ENCODE measurements at regions not wholly inside any gene's neighbourhood (a gene's known extent, or its start where the extent isn't known, plus 50 kb on each side); places are given as distances from the start of the nearest gene placed in this dataset.

DNA sequence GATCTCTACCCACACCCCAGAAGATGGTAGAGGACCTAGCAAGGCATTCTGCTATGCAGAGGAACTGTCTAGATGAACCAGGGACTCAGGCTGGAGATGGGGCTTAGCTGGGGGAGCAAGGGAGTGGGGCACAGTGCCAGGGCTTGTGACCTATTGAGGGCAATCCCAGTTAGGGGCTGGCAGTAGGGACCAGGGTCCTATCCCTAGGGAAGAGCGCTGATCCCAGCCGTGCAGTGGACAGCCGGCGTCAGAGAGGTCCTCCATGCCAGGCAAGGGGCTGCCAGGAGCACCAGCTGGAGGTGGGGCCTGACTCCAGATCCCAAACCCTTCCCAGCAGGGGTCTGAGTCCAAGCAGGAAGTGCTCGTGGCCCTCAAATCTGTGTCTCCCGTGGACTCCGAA, 52.7 kb upstream of the NEURL1B start:
- H3K27ac ChIP-seq (ENCODE audit: low read depth in 2 of 2, low read length in 2 of 2), result no peak overlapping the region

DNA sequence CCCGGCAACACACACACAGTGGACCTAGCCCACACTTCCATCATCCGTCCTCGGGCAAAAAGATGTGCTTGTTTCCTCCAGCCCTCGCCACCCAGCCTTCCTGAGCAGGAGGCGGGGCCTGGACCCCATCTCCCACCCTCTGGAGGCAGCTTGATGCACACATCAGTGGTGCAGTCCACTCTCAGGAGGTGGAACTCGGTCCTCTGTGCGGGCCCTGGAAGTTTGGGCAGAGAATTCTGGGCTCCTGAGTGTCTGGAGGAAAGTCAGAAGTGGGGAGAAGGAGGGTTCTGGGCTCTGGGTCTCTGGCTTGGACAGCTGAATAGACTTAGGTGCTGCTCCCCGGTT, 54.0 kb upstream of the NEURL1B start:
- H3K27me3 ChIP-seq (ENCODE audit: control insufficient read depth in 2 of 2, insufficient read depth in 2 of 2, low read length in 2 of 2), result no peaks in the 10 kb centered on the region
- H3K27ac ChIP-seq (ENCODE audit: low read depth in 2 of 2, low read length in 2 of 2), result peak overlapping the region in 1 of 2 donors; percentile 18
- H3K9ac ChIP-seq (ENCODE audit: low read depth in 1 of 2, low read length in 2 of 2), result no peak overlapping the region
- no peaks in the 10 kb centered on the region for H3K9me3 ChIP-seq (ENCODE audit: control insufficient read depth in 2 of 2, low read length in 2 of 2)
- H3K36me3 ChIP-seq (ENCODE audit: control insufficient read depth in 2 of 2, insufficient read depth in 2 of 2, low read length in 2 of 2), result no peaks in the 10 kb centered on the region
- H3K4me1 ChIP-seq (ENCODE audit: control insufficient read depth in 2 of 2, insufficient read depth in 2 of 2, low read length in 2 of 2), result peaks cover 0 to 14% of the 10 kb centered on the region in 2 donors
- H3K4me3 ChIP-seq (ENCODE audit: low read length in 2 of 2), result no peak overlapping the region

More for the DNA sequence above, 52.7 kb upstream of the NEURL1B start:
- H3K27me3 ChIP-seq (ENCODE audit: control insufficient read depth in 2 of 2, insufficient read depth in 2 of 2, low read length in 2 of 2), result no peaks in the 10 kb centered on the region
- H3K4me1 ChIP-seq (ENCODE audit: control insufficient read depth in 2 of 2, insufficient read depth in 2 of 2, low read length in 2 of 2), result peaks cover 0 to 14% of the 10 kb centered on the region in 2 donors
- no peak overlapping the region for H3K9ac ChIP-seq (ENCODE audit: low read depth in 1 of 2, low read length in 2 of 2)
- H3K4me3 ChIP-seq (ENCODE audit: low read length in 2 of 2), result no peak overlapping the region
- no peaks in the 10 kb centered on the region for H3K36me3 ChIP-seq (ENCODE audit: control insufficient read depth in 2 of 2, insufficient read depth in 2 of 2, low read length in 2 of 2)
- H3K9me3 ChIP-seq (ENCODE audit: control insufficient read depth in 2 of 2, low read length in 2 of 2), result no peaks in the 10 kb centered on the region

DNA sequence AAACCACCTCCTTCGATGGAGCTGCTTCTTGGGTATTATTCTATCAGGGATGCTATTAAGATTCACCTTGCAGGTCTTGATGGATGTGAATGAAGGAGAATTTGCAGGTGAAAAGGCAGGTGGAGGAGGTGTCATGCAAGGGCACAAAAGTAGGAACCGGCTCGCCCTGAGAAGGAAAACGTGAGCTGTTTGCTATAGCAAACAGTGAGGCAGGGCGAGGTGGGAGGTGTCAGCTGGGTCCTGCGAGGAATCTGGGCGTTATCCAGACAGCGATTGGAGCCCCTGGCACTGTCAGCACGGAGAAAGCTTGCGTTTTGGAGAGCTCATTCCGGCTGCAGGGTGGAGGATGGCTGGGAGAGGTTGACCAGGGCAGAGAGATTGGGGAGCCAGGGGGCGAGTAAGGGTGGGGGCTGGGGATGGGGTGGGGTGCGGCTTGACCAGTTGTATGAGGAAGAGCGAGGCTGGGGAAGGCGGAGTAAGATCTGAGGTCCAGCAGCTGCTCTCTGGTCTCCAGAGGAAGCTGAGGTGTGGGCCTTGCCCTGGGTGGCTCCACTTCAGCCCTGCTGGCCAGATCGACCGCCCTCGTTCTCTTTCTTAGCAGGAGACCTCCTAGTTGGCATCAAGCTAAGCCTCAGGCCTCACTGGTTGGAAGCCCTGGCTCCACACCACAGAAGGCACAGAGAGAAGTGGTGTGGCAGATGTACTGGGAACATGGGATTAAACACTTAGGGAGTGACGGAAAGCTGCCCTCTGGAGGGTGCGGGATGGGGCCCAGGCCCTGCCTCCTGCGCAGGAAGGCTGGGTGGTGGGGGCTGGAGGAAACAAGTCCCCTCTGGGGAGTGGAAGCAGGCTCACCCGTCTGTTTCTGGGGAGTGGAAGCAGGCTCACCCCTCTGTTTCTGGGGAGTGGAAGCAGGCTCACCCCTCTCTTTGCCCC, 54.7 kb upstream of the NEURL1B start:
- Histone ChIP-seq H3K4me3 (ENCODE audit: low read length in 2 of 2) (no peak overlapping the region), H3K4me1 (ENCODE audit: control insufficient read depth in 2 of 2, insufficient read depth in 2 of 2, low read length in 2 of 2) (peaks cover 0 to 14% of the 10 kb centered on the region in 2 donors), H3K27me3 (ENCODE audit: control insufficient read depth in 2 of 2, insufficient read depth in 2 of 2, low read length in 2 of 2) (no peaks in the 10 kb centered on the region), H3K27ac (ENCODE audit: low read depth in 2 of 2, low read length in 2 of 2) (peak overlapping the region in 1 of 2 donors; percentile 18), H3K9me3 (ENCODE audit: control insufficient read depth in 2 of 2, low read length in 2 of 2) (no peaks in the 10 kb centered on the region), H3K9ac (ENCODE audit: low read depth in 1 of 2, low read length in 2 of 2) (peak overlapping the region in 1 of 2 donors; percentile 0), H3K36me3 (ENCODE audit: control insufficient read depth in 2 of 2, insufficient read depth in 2 of 2, low read length in 2 of 2) (no peaks in the 10 kb centered on the region)

DNA sequence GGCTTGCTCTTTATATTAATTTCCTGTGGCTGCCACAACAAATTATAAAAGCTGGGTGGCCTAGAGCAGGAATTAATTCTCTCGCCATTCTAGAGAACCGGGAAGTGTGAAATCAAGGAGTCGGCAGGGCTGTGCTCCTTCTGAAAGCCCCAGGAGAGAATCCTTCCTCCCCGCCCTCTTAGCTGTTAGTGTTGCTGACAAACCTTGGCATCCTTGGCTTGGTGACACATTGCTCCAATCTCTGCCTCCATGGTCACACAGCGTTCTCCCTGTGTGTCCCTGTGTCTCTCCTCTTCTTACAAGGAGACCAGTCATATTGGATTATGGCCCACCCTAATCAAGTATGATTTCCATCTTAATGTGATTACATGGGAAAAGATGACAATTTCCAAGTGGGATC, 55.9 kb upstream of the NEURL1B start:
- peaks cover 0 to 14% of the 10 kb centered on the region in 2 donors for H3K4me1 ChIP-seq (ENCODE audit: control insufficient read depth in 2 of 2, insufficient read depth in 2 of 2, low read length in 2 of 2)
- H3K36me3 ChIP-seq (ENCODE audit: control insufficient read depth in 2 of 2, insufficient read depth in 2 of 2, low read length in 2 of 2), result no peaks in the 10 kb centered on the region
- H3K4me3 ChIP-seq (ENCODE audit: low read length in 2 of 2), result no peak overlapping the region
- H3K27me3 ChIP-seq (ENCODE audit: control insufficient read depth in 2 of 2, insufficient read depth in 2 of 2, low read length in 2 of 2), result no peaks in the 10 kb centered on the region
- no peaks in the 10 kb centered on the region for H3K9me3 ChIP-seq (ENCODE audit: control insufficient read depth in 2 of 2, low read length in 2 of 2)
- no peak overlapping the region for H3K27ac ChIP-seq (ENCODE audit: low read depth in 2 of 2, low read length in 2 of 2)
- no peak overlapping the region for H3K9ac ChIP-seq (ENCODE audit: low read depth in 1 of 2, low read length in 2 of 2)

DNA sequence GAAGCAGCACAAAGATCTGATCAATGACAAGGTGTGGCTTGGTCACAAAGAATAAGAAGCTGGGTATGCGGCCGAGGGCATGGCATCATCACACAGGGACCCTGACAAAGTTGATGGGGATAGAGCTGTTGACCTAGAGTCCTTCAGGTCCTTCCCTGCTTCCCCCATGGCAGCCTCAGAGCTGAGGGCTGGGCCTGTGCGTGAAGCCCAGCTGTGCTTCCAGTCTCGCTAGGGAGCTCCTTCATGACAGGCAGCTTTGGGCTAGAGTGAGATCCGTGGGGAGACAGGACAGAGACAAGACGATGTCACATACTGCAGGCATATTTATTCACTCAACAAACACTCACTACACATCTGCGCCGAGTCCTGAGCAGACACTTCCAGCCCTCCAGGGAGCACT, 56.4 kb upstream of the NEURL1B start:
- H3K36me3 ChIP-seq (ENCODE audit: control insufficient read depth in 2 of 2, insufficient read depth in 2 of 2, low read length in 2 of 2), result no peaks in the 10 kb centered on the region
- no peak overlapping the region for H3K9ac ChIP-seq (ENCODE audit: low read depth in 1 of 2, low read length in 2 of 2)
- no peak overlapping the region for H3K4me3 ChIP-seq (ENCODE audit: low read length in 2 of 2)
- H3K27me3 ChIP-seq (ENCODE audit: control insufficient read depth in 2 of 2, insufficient read depth in 2 of 2, low read length in 2 of 2), result no peaks in the 10 kb centered on the region
- no peaks in the 10 kb centered on the region for H3K9me3 ChIP-seq (ENCODE audit: control insufficient read depth in 2 of 2, low read length in 2 of 2)
- peaks cover 0 to 14% of the 10 kb centered on the region in 2 donors for H3K4me1 ChIP-seq (ENCODE audit: control insufficient read depth in 2 of 2, insufficient read depth in 2 of 2, low read length in 2 of 2)
- H3K27ac ChIP-seq (ENCODE audit: low read depth in 2 of 2, low read length in 2 of 2), result peak overlapping the region in 1 of 2 donors; percentile 44

DNA sequence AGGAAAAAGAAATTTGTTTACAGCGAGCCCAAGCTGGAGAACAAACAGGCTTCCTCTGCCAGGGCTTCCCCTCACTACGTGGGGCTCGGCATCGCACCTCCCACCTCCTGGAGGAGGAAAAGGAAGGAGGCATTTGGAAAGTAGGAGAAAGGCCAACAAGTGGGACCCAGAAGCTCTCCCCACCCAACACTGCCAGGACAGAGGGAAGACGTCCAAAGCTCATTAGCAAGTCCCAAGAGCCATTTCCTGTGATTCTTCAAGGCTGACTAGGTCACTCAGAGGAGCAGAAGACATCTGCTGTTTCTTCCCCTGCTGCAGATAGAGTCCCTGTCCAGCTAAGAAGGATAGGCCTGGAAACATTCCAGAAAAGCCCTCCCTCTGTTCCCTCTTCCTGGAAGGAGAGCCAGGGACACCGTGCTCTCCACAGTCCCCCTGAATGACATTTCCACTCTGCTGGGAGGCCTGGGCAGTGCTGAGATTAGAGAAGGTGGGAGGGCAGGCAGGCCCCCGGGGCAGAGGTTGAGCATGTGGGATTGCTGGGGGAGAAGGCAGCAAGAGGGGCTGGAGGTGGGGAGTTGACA, 57.0 kb upstream of the NEURL1B start:
- Histone ChIP-seq H3K9ac (ENCODE audit: low read depth in 1 of 2, low read length in 2 of 2) (no peak overlapping the region), H3K27ac (ENCODE audit: low read depth in 2 of 2, low read length in 2 of 2) (peak overlapping the region in 1 of 2 donors; percentile 44), H3K4me3 (ENCODE audit: low read length in 2 of 2) (no peak overlapping the region), H3K9me3 (ENCODE audit: control insufficient read depth in 2 of 2, low read length in 2 of 2) (no peaks in the 10 kb centered on the region), H3K36me3 (ENCODE audit: control insufficient read depth in 2 of 2, insufficient read depth in 2 of 2, low read length in 2 of 2) (no peaks in the 10 kb centered on the region), H3K4me1 (ENCODE audit: control insufficient read depth in 2 of 2, insufficient read depth in 2 of 2, low read length in 2 of 2) (peaks cover 0 to 14% of the 10 kb centered on the region in 2 donors), H3K27me3 (ENCODE audit: control insufficient read depth in 2 of 2, insufficient read depth in 2 of 2, low read length in 2 of 2) (no peaks in the 10 kb centered on the region)

DNA sequence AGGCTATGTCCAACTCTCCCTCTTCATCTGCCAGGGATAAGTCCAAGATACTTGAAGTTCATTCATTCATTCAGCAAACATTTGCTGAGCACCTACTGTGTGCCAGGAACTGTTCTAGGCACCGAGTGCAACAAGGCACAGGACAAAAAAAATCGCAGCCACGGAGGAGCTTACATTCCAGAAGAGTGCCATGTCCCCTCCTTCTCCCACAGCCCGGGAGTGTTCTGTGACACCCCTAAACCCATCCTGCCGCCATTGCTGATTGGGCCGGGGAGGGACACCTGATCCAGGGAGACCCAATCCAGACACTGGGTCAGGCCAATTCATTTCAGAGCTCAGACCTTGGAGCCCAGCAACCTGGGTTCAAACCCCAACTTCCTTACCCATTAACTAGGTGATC, 58.1 kb upstream of the NEURL1B start:
- Histone ChIP-seq H3K4me1 (ENCODE audit: control insufficient read depth in 2 of 2, insufficient read depth in 2 of 2, low read length in 2 of 2) (peaks cover 0 to 14% of the 10 kb centered on the region in 2 donors), H3K9ac (ENCODE audit: low read depth in 1 of 2, low read length in 2 of 2) (no peak overlapping the region), H3K27me3 (ENCODE audit: control insufficient read depth in 2 of 2, insufficient read depth in 2 of 2, low read length in 2 of 2) (no peaks in the 10 kb centered on the region), H3K9me3 (ENCODE audit: control insufficient read depth in 2 of 2, low read length in 2 of 2) (no peaks in the 10 kb centered on the region), H3K27ac (ENCODE audit: low read depth in 2 of 2, low read length in 2 of 2) (no peak overlapping the region), H3K4me3 (ENCODE audit: low read length in 2 of 2) (no peak overlapping the region), H3K36me3 (ENCODE audit: control insufficient read depth in 2 of 2, insufficient read depth in 2 of 2, low read length in 2 of 2) (no peaks in the 10 kb centered on the region)

DNA sequence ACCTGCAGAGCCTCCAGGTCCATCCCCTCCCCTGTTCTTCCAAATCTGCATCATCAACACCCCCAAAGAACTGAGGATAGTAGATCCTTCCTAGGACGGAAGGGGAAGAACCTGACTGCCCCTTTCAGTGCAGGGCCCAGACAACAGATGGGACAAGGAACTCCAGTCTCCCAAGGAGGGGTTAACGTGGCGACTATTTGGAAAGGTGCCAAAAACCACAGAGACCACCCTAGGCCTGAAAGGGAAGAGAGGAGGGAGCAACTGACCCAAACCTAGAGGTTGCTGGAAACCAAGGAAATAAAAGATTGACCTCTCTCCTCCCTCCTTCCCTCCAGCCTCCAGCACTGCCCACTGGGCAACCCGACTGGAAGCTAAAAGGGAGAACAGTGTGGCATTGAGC, 59.7 kb upstream of the NEURL1B start:
- H3K27ac ChIP-seq (ENCODE audit: low read depth in 2 of 2, low read length in 2 of 2), result no peak overlapping the region
- no peak overlapping the region for H3K4me3 ChIP-seq (ENCODE audit: low read length in 2 of 2)
- H3K9me3 ChIP-seq (ENCODE audit: control insufficient read depth in 2 of 2, low read length in 2 of 2), result no peaks in the 10 kb centered on the region
- no peak overlapping the region for H3K9ac ChIP-seq (ENCODE audit: low read depth in 1 of 2, low read length in 2 of 2)
- H3K27me3 ChIP-seq (ENCODE audit: control insufficient read depth in 2 of 2, insufficient read depth in 2 of 2, low read length in 2 of 2), result no peaks in the 10 kb centered on the region
- H3K4me1 ChIP-seq (ENCODE audit: control insufficient read depth in 2 of 2, insufficient read depth in 2 of 2, low read length in 2 of 2), result peaks cover 0 to 7% of the 10 kb centered on the region in 2 donors
- no peaks in the 10 kb centered on the region for H3K36me3 ChIP-seq (ENCODE audit: control insufficient read depth in 2 of 2, insufficient read depth in 2 of 2, low read length in 2 of 2)

DNA sequence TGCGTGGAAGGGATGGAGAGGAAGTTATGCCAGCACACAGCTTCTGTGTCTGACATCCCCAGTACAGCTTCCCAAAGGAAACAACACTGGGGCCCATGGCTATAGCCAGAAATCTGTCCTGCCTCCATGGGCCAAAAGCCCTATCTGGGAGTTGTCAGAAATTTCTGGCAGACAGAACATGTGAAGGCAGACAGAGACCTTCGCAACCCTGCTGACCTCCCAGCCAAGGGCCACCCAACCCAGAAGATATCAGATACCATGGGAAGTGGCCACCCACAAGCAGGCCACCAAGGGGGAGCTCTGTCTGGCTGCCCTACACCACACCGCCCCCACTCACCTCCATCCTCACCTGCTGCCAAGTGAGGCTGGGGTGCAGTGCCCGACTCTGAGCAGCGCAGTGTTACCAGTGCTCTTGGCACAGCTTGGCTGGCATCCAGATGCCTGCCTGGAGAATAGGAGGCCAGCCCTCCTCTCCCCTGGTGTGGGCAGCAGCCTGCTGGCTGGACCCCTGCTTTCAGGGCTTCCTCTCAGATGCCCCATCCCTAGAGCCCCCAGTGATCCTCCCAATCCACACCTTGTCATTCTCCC, 61.6 kb upstream of the NEURL1B start:
- Histone ChIP-seq H3K4me3 (ENCODE audit: low read length in 2 of 2) (no peak overlapping the region), H3K36me3 (ENCODE audit: control insufficient read depth in 2 of 2, insufficient read depth in 2 of 2, low read length in 2 of 2) (no peaks in the 10 kb centered on the region), H3K4me1 (ENCODE audit: control insufficient read depth in 2 of 2, insufficient read depth in 2 of 2, low read length in 2 of 2) (no peaks in the 10 kb centered on the region)

DNA sequence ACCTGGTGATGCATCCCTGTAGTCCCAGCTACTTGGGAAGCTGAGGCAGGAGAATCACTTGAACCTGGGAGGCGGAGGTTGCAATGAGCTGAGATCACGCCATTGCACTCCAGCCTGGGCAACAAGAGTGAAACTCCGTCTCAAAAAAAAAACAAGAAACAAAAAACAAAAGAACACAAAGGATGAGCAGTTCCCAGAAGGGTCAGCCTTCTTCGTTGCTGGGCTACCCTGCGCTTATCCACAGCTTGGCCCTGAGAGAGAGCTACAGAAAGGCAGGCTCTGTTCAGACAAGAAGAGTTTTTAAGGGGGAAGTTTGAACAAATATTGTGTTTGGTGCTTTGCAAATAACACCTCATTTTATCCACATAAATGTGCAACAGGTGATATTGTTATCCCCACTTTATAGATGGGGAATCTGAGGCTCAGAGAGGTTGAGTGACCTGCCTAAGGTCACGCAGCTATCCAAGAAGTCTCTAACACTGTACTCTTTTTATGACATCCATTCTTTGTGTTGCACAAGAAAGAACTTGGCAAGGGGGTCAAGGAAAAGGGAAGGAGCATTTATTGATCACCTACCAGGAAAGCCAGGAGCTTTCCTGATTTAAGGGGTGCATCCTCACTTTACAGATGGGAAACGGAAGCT, 63.7 kb upstream of the NEURL1B start:
- Histone ChIP-seq H3K27me3 (ENCODE audit: control insufficient read depth in 2 of 2, insufficient read depth in 2 of 2, low read length in 2 of 2) (no peaks in the 10 kb centered on the region), H3K4me1 (ENCODE audit: control insufficient read depth in 2 of 2, insufficient read depth in 2 of 2, low read length in 2 of 2) (no peaks in the 10 kb centered on the region), H3K9me3 (ENCODE audit: control insufficient read depth in 2 of 2, low read length in 2 of 2) (no peaks in the 10 kb centered on the region), H3K27ac (ENCODE audit: low read depth in 2 of 2, low read length in 2 of 2) (no peak overlapping the region), H3K36me3 (ENCODE audit: control insufficient read depth in 2 of 2, insufficient read depth in 2 of 2, low read length in 2 of 2) (no peaks in the 10 kb centered on the region), H3K9ac (ENCODE audit: low read depth in 1 of 2, low read length in 2 of 2) (no peak overlapping the region), H3K4me3 (ENCODE audit: low read length in 2 of 2) (no peak overlapping the region)

More for the DNA sequence above, 61.6 kb upstream of the NEURL1B start:
- Histone ChIP-seq H3K27ac (ENCODE audit: low read depth in 2 of 2, low read length in 2 of 2) (no peak overlapping the region), H3K9ac (ENCODE audit: low read depth in 1 of 2, low read length in 2 of 2) (no peak overlapping the region), H3K27me3 (ENCODE audit: control insufficient read depth in 2 of 2, insufficient read depth in 2 of 2, low read length in 2 of 2) (no peaks in the 10 kb centered on the region), H3K9me3 (ENCODE audit: control insufficient read depth in 2 of 2, low read length in 2 of 2) (no peaks in the 10 kb centered on the region)

All from mucosa of rectum (tissue), 2 donors.